GM21786 (cell line): ENCODE measurements at regions not wholly inside any gene's neighbourhood (a gene's known extent, or its start where the extent isn't known, plus 50 kb on each side); places are given as distances from the start of the nearest gene placed in this dataset.
"Not testable (repeated sequence)": the region's sequence is repeated elsewhere in the genome, so short reads cannot be mapped to it uniquely, and the experiment has no call there.

Experiments used
- ATAC-seq: cut with Tn5 transposase; IDR thresholded peaks from one replicate; pipeline ENCODE4 v1.9.1; 2021; ENCODE audit not compliant: unreplicated experiment

- no peak for ATAC-seq
These were observed 1303.2 kb upstream of the CELF4 start for GRCh38 chr18:38868757-38869156.

DNA sequence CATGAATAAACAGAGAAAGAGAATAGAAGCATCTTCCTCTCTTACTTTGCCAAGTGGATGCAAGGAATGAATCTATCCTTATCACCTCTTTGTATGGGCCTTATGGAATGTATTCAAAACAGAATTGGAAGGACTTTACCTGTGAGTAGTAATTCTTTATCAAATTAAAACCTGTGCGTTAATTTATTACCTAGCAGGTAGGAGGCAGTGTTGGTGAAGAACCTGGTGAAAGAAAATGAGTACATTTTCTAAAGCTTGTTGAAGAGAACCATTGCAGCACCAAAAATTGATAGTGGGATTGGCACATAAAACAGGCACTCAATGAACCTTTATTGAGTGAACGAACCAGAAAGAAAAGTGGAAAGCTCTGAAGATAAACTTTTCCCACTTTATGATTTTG lies 1302.1 kb upstream of the CELF4 start:
- ATAC-seq = no peak

DNA sequence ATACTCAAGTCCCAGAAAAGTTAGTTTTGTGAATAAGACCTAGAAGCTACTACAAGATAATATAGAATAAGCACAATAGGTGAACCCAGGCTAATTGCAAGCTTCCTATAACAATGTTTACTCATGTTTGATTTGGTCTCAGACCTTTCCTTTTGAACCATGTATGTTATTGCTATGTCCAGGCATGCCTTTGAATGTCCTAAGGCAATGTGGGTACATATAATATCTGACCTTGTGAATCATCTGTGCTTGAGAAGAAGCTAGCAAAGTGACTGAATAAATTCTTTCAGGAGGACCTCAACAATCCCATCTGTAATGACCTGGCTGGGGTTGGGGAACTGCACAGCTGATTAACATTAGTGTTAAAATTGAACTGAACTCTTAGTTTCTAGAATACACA lies 1285.9 kb upstream of the CELF4 start:
- ATAC-seq = no peak

DNA sequence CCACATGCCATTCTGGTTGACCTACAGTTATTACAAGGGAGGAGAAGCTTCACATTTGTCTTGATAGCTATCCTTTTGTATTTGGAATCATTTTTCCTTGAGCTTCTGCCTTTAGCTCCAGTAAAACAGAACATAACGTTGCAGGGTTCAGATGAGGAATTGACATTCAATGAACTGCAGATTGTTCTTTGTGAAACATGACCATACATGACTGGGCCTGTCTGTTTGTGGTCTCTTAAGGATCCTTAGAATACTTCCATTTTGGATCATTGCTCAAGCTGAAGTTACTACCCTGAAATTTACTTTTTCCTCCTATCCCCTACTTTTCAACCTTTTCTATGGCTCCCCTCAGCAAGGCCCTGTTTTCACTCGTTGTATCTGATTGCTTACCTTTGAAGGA lies 1281.7 kb upstream of the CELF4 start:
- no peak for ATAC-seq

DNA sequence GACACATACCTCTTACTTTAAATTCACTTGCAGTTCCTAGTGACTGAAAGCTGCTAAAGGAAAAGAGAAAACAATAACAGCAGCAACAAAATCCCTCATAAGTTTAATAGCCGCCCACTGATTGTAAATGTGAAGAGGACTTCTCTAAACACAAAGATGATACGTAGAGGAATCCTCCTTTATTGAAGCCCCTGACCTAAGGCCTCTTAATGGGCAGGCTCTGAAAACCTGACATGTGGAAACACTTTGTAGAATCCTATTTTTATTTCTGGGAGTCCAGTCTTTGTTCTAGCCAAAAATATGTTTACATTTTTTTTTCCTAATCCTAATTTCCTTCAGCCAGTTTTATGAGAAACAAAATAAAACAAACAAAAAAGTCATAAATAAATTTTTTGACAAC lies 1277.7 kb upstream of the CELF4 start:
- ATAC-seq = no peak

DNA sequence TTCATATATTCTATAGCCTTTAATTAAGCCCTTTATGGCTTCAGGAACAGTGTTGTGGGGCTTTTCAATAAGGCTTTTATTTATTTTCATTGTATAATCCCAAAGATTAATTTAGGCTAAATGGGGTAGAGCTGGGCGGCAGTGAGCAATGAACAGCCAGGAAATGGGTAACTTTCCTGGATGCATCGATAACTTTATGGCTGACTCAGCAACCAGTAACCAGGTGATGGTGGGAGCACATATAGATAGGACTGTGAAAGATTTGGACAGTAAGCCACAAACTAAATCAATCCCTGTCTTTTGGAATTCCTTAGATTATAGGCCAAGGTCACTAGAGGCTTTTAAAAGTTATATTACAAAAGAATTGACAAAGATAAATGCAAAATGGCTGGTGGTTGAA lies 1260.6 kb upstream of the CELF4 start:
- ATAC-seq = no peak

GRCh38 chr18:38811209-38811608 lies 1245.6 kb upstream of the CELF4 start:
- ATAC-seq = no peak

DNA sequence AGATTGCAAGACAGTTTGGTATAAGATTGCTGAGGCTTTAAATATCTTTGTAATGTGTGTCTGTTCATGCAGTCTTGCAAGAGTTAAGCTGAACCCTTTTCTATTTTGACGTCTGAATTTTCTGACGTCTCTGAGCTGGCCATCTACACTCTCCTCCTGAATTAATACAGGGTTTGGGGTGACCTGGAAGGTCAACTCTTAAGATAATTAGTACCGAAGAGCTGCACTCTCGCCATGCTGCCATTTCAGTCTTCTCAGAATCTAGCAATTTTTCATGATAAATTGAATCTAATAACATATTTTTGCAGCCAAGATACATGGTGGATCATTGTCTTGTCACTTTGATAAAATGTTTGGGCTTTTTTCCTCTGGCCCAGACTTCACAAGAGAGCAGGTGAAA lies 1245.2 kb upstream of the CELF4 start:
- ATAC-seq = no peak

DNA sequence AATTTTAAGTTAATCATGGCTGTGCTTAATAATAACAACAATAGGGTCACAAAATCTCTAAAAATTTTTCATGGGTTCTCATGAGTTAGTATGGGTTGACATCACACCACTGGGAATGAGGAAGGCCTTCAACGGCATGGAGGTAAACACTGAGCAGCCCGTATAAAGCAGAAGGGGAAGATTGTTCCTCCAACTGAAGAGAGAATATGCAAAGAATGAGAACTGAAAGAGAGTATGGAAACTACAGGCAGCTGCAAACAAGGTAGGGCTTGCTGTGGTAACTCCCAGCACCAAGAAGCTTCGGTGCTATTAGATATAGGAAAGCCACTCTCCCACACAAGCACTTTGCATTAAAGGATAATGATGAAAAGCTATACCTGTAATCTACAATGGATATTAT lies 1242.3 kb upstream of the CELF4 start:
- no peak for ATAC-seq

- ATAC-seq = no peak
These were observed 1239.7 kb upstream of the CELF4 start for GRCh38 chr18:38805256-38805655.

- no peak for ATAC-seq
These were observed 1236.0 kb upstream of the CELF4 start for GRCh38 chr18:38801640-38802039.

DNA sequence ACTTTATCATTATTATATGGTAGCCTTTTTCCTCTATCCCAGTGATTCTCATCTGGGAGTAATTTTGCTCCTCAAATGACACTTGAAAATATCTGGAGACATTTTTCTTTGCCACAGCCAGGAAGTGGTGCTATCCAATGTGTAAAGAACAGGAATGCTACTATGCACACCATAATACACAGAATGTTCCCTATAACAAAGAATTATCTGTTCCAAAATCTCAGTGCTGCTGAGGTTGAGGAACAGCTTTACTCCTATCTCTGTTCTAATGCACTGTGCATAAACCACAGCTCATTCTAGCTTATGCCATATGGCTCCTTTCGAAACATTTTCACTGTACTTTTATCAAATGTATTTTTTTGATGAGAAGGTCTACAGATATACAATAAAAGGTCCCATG lies 1231.2 kb upstream of the CELF4 start:
- no peak for ATAC-seq

DNA sequence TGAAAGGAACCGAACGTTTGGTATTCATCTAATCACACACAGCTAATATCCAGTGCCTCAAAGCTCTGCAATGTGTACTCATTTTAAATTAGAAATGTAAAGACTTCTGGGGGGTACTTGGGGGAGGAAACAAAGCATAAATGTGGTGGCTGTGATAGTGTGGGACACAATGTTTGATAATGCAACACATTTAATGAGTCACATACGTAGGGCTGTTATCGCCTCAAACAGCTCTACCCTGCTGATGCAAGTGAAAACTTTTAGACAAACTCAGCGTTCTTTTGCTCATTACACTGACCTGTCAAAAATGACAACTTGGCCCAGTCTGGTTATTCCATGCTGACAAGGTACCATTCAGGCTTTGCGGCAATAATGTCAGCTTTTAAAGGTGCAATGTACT lies 1227.1 kb upstream of the CELF4 start:
- ATAC-seq = no peak

GRCh38 chr18:38790786-38791185 lies 1225.2 kb upstream of the CELF4 start:
- no peak for ATAC-seq

GRCh38 chr18:38790303-38790702 lies 1224.7 kb upstream of the CELF4 start:
- no peak for ATAC-seq

GRCh38 chr18:38789141-38789540 lies 1223.5 kb upstream of the CELF4 start:
- ATAC-seq = no peak

DNA sequence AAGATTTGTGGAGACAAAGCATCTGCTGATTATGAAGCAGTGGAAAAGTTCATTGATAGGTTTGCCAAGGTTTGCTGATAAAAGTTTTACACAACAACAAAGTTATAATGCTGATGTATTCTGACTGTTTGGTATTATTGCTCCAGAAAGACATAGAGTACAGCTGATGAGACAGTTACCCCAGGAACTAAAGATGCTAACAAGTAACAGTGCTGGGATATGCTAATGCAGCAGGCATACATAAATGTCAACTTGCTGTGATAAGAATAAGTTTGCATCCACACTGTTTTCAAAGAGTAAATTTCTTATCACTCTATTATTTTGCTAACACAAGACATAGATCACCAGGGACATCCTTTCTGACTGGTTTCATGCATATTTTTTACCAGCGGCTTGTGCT lies 1221.3 kb upstream of the CELF4 start:
- no peak for ATAC-seq

DNA sequence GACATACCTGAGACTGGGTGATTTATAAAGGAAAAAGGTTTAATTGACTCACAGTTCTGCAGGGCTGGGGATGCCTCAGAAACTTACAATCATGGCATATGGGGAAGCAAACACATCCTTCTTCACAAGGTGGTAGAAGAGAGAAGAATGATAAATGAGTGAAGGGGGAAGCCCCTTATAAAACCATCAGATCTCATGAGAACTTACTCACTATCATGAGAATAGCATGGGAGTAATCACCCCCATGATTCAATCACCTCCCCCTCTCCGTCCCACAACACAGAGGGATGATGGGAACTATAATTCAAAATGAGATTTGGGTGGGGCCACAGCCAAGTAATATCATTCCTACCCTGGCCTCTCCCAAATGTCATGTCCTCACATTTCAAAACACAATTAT lies 1206.0 kb upstream of the CELF4 start:
- not testable (repeated sequence) for ATAC-seq

DNA sequence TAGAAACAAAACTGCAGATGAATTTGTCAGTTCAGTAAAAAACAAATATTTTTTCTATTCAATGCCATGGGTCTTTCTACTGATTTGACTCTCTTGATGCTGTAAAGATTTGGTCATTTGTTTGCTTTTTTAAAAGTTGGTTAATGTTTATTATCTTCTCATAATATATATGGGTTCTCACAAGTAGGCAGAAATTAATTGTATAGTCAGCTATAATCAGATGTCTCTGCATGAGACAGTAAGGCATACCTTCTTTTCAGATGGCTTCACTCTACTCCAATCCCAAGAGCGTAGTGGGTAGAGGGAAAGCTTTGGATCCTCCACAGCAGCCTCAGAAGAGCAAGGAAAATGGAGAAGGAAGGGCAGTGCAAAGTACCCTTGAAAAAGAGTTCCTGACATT lies 1202.9 kb upstream of the CELF4 start:
- no peak for ATAC-seq

DNA sequence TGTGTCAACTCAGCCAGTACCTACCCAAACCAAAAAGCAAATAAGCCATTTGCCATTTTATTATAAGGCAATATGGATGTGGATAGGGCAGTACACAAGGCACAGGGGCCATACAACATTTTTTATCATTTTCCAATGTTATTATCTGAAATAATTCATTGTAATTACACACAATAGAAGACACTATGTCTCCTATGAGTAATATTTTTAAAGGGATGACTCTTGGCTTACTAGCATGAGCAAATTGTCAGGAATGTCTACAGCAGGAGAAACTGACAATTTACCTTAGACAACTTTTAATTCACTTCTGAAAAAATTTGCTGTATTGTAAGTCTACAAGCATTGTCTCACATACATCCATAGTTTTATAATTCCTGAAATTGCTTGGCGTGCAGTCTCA lies 1193.9 kb upstream of the CELF4 start:
- ATAC-seq = no peak

- ATAC-seq = no peak
These were observed 1190.8 kb upstream of the CELF4 start for GRCh38 chr18:38756436-38756835.

GRCh38 chr18:38752430-38752829 lies 1186.8 kb upstream of the CELF4 start:
- ATAC-seq = no peak

- no peak for ATAC-seq
These were observed 1186.3 kb upstream of the CELF4 start for GRCh38 chr18:38751898-38752297.

DNA sequence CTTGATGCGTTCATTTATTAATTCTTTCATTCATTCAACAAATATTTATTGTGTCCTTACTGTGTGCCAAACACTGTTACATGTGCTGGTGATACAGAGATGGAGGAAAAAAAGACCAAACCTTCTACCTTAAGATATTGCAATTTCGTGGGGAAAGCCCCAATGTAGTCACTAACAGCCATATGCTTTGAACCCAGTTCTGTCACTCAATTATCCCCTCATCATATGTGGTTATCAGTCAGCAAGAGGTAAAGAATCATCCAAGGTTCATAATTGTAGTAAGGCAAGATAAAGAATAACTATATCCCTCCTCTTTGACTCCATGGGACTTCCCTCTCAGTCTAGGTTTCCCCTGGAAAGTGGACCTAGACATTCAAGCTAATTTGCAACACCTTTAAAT lies 1185.6 kb upstream of the CELF4 start:
- no peak for ATAC-seq
